Suprapubic skin (tissue), 4 donors: ENCODE measurements at regions not wholly inside any gene's neighbourhood (a gene's known extent, or its start where the extent isn't known, plus 50 kb on each side); places are given as distances from the start of the nearest gene placed in this dataset.

Source experiments
- EP300 ChIP-seq: sonication (generic); formaldehyde crosslinking; IDR thresholded peaks from one replicate; pipeline ENCODE4 v1.6.1; 2017; ENCODE audit warnings: antibody characterized with exemption
- POLR2A ChIP-seq, 2 donors: fragments of 450-650 bp; IDR thresholded peaks; one replicate each; pipeline ENCODE4 v1.6.1; 2017; ENCODE audit warnings: antibody characterized with exemption in 2 of 2, mild to moderate bottlenecking in 2 of 2, moderate library complexity in 2 of 2
- POLR2AphosphoS5 ChIP-seq, 3 donors: sonication (generic); formaldehyde crosslinking; IDR thresholded peaks; one replicate each; pipeline ENCODE4 v1.6.1; 2017; ENCODE audit warnings: antibody characterized with exemption in 3 of 3
- TF ChIP-seq, protein P1 (sequence below), 2 donors: fragments of 200-600 bp in 1 of 2; fragments of 450-650 bp in 1 of 2; sonication (generic) in 1 of 2; IDR thresholded peaks; one replicate each; pipeline ENCODE4 v1.5.1; 2016 to 2019; ENCODE audit warnings: antibody characterized with exemption in 2 of 2, mild to moderate bottlenecking in 1 of 2, moderate library complexity in 1 of 2

- TF ChIP-seq, protein P1, sequence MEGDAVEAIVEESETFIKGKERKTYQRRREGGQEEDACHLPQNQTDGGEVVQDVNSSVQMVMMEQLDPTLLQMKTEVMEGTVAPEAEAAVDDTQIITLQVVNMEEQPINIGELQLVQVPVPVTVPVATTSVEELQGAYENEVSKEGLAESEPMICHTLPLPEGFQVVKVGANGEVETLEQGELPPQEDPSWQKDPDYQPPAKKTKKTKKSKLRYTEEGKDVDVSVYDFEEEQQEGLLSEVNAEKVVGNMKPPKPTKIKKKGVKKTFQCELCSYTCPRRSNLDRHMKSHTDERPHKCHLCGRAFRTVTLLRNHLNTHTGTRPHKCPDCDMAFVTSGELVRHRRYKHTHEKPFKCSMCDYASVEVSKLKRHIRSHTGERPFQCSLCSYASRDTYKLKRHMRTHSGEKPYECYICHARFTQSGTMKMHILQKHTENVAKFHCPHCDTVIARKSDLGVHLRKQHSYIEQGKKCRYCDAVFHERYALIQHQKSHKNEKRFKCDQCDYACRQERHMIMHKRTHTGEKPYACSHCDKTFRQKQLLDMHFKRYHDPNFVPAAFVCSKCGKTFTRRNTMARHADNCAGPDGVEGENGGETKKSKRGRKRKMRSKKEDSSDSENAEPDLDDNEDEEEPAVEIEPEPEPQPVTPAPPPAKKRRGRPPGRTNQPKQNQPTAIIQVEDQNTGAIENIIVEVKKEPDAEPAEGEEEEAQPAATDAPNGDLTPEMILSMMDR (IDR thresholded peaks at IDR 0.05): no peak
- TF ChIP-seq EP300 (no peak), POLR2A (IDR thresholded peaks at IDR 0.05) (no peak), POLR2AphosphoS5 (IDR thresholded peaks at IDR 0.05) (no peak)
Measured at GRCh38 chr17:13962716-13963240, 106.5 kb upstream of the COX10 start.
